ENCODE measurements at regions not wholly inside any gene's neighbourhood (a gene's known extent, or its start where the extent isn't known, plus 50 kb on each side); places are given as distances from the start of the nearest gene placed in this dataset.

- TF ChIP-seq CTCF (IDR thresholded peaks at IDR 0.05) (no peak), POLR2A (IDR thresholded peaks at IDR 0.05) (no peak)
Observed at GRCh38 chr2:130261099-130261498, 62.9 kb upstream of the TUBA3E start.
